HEK293T (cell line): ENCODE measurements at regions not wholly inside any gene's neighbourhood (a gene's known extent, or its start where the extent isn't known, plus 50 kb on each side); places are given as distances from the start of the nearest gene placed in this dataset.

Experiments used
- ELF4 ChIP-seq: fragments of 450-650 bp; IDR thresholded peaks from 2 replicates; pipeline ENCODE4 v1.6.1; 2017; ENCODE audit warnings: antibody characterized with exemption
- FOXK2 ChIP-seq: fragments of 450-650 bp; IDR thresholded peaks from 2 replicates; pipeline ENCODE4 v1.6.1; 2016; ENCODE audit warnings: mild to moderate bottlenecking

DNA sequence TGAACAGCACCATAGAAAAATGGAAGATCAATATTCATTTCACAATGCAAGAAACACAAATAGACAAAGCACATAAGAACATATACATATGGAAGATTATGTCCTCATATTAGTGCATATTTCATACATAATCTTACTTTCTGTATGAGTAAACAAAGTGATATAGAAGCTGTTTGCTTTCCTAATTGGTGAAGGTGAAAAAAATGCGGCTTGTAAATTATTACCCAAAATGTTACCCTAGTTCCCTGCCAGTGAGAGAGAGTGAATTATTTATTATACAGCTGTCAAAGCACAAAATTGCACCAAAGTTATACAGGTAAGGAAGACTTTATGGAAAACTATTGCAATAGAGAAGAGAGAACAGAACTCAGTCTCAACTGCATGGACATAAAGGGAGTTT lies 1485.0 kb upstream of the CDH9 start:
- TF ChIP-seq ELF4 (no peak), FOXK2 (no peak)
